PC-3 (cell line): ENCODE measurements at regions not wholly inside any gene's neighbourhood (a gene's known extent, or its start where the extent isn't known, plus 50 kb on each side); places are given as distances from the start of the nearest gene placed in this dataset.

ENCODE experiments used
- ATAC-seq: fragments of 200-7000 bp; cut with Tn5 transposase; 2 replicates; pipeline ENCODE4 v1.9.1; 2020; ENCODE audit warnings: mild to moderate bottlenecking, moderate library complexity
- BruUV-seq: library from RNA; stranded (reverse); fragments of 400-500 nt; replicated peaks from 2 replicates; lab custom pipeline; 2021; lab: Mats Ljungman, UMichigan
- CTCF ChIA-PET: fragments of 300-600 bp; sonication (Branson Sonifier 250); formaldehyde crosslinking; loops from one replicate; lab custom pipeline; 2022; ENCODE audit warnings: antibody characterized with exemption; lab: Charles Lee
- POLR2A ChIA-PET: fragments of 300-600 bp; sonication (Branson Sonifier 250); formaldehyde crosslinking; loops from one replicate; lab custom pipeline; 2022; ENCODE audit warnings: antibody characterized with exemption; ENCODE audit not compliant: unreplicated experiment; lab: Charles Lee
- DNase-seq: peaks from one replicate; pipeline ENCODE4 v3.0.0-alpha.2; 2015
- H2AFZ ChIP-seq: fragments of 300-600 bp; sonication (generic); 2 replicates; pipeline ENCODE4 v1.6.0; 2016; ENCODE audit warnings: antibody characterized with exemption, low read length
- H3F3A ChIP-seq: fragments of 300-600 bp; sonication (generic); one replicate; pipeline ENCODE4 v1.6.0; 2017; ENCODE audit warnings: antibody characterized with exemption, low read length, control low read depth, mild to moderate bottlenecking; ENCODE audit not compliant: unreplicated experiment
- H3K27ac ChIP-seq: fragments of 300-600 bp; sonication (generic); 2 replicates; pipeline ENCODE4 v1.5.1; 2016; ENCODE audit warnings: mild to moderate bottlenecking, low read length
- H3K27me3 ChIP-seq: fragments of 300-600 bp; sonication (generic); 2 replicates; pipeline ENCODE4 v1.6.1; 2016; ENCODE audit warnings: low read length, mixed read lengths
- H3K36me3 ChIP-seq: fragments of 300-600 bp; sonication (generic); 2 replicates; pipeline ENCODE4 v1.6.1; 2016; ENCODE audit warnings: low read depth, mixed run types, low read length, mixed read lengths
- H3K4me1 ChIP-seq: fragments of 300-600 bp; sonication (generic); 2 replicates; pipeline ENCODE4 v1.5.1; 2016; ENCODE audit warnings: low read length; ENCODE audit not compliant: insufficient read depth
- H3K4me2 ChIP-seq: fragments of 300-600 bp; sonication (generic); 2 replicates; pipeline ENCODE4 v1.6.0; 2016; ENCODE audit warnings: low read length
- H3K4me3 ChIP-seq: fragments of 300-600 bp; sonication (generic); 2 replicates; pipeline ENCODE4 v1.5.1; 2016; ENCODE audit warnings: mild to moderate bottlenecking, low read length, mixed read lengths
- H3K79me2 ChIP-seq: fragments of 300-600 bp; sonication (generic); 2 replicates; pipeline ENCODE4 v1.6.1; 2017; ENCODE audit warnings: low read length, mixed read lengths
- H3K9ac ChIP-seq: fragments of 300-600 bp; sonication (generic); 2 replicates; pipeline ENCODE4 v1.6.0; 2016; ENCODE audit warnings: mild to moderate bottlenecking, low read length
- H3K9me2 ChIP-seq: fragments of 300-600 bp; sonication (generic); replicated peaks from 2 replicates; pipeline ENCODE4 v1.6.1; 2016; ENCODE audit warnings: mixed run types, low read length, mixed read lengths
- H3K9me3 ChIP-seq: fragments of 300-600 bp; sonication (generic); 2 replicates; pipeline ENCODE4 v1.6.1; 2016; ENCODE audit warnings: low read length, mixed read lengths
- H4K20me1 ChIP-seq: fragments of 300-600 bp; sonication (generic); 2 replicates; pipeline ENCODE4 v1.6.1; 2016; ENCODE audit warnings: low read length, mixed read lengths
- EZH2 ChIP-seq: fragments of 300-600 bp; sonication (generic); IDR thresholded peaks from one replicate; pipeline ENCODE4 v1.6.1; 2017; ENCODE audit warnings: antibody characterized with exemption, mild to moderate bottlenecking, low read length; ENCODE audit not compliant: unreplicated experiment
- EZH2phosphoT487 ChIP-seq: fragments of 300-600 bp; sonication (generic); IDR thresholded peaks from 2 replicates; pipeline ENCODE4 v1.6.1; 2018; ENCODE audit warnings: mild to moderate bottlenecking, antibody characterized with exemption, low read length, borderline replicate concordance
- intact Hi-C: fragments of 100-400 bp; cut with micrococcal nuclease; formaldehyde crosslinking; loops from 2 replicates; pipeline ENCODE4 v1.9.0; 2023
- TF ChIP-seq, protein P1 (sequence below): fragments of 300-600 bp; sonication (generic); conservative IDR thresholded peaks from 2 replicates; pipeline ENCODE4 v1.5.1; 2017; ENCODE audit warnings: antibody characterized with exemption, low read depth, mild to moderate bottlenecking, low read length

DNA sequence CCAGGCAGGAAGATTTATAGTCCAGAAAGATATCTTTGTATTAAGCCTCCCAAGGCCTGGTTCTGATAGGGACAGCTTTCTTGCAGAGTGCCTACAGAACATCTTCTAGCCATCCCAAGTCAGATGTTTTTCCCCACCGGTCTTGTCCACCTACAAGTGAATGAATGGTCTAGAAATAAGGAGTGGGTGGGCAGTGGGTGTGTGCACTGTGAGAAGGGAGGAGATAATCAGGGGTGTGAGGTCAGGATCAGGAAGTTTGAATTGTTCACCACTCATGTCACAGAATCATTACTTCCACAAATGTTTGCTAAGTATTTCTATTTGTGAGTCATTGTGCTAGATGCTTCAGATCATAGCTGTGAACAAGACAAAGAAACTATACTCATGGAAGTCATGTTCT lies 332.6 kb downstream of the NKX6-1 start:
- Histone ChIP-seq H3K27me3 (0 out of 2 replicates have a peak, but pooled peaks cover 10% of the 10 kb centered on the region), H3K79me2 (no peaks in the 10 kb centered on the region), H4K20me1 (no peaks in the 10 kb centered on the region), H3F3A (no peaks in the 10 kb centered on the region), H3K9me3 (no peaks in the 10 kb centered on the region), H3K4me1 (no peaks in the 10 kb centered on the region), H3K4me2 (no peak overlapping the region), H3K9ac (no peak overlapping the region), H3K27ac (no peak overlapping the region), H3K36me3 (no peaks in the 10 kb centered on the region), H3K9me2 (no peaks in the 10 kb centered on the region), H2AFZ (no peak overlapping the region), H3K4me3 (no peak overlapping the region)
- ChIA-PET CTCF (no interaction called here), POLR2A (no interaction called here)
- ATAC-seq (no peak), DNase-seq (no peak)
- intact Hi-C loops: no loop called here
- no TSS peak for BruUV-seq
- no peak for TF ChIP-seq EZH2phosphoT487
- TF ChIP-seq, protein P1, sequence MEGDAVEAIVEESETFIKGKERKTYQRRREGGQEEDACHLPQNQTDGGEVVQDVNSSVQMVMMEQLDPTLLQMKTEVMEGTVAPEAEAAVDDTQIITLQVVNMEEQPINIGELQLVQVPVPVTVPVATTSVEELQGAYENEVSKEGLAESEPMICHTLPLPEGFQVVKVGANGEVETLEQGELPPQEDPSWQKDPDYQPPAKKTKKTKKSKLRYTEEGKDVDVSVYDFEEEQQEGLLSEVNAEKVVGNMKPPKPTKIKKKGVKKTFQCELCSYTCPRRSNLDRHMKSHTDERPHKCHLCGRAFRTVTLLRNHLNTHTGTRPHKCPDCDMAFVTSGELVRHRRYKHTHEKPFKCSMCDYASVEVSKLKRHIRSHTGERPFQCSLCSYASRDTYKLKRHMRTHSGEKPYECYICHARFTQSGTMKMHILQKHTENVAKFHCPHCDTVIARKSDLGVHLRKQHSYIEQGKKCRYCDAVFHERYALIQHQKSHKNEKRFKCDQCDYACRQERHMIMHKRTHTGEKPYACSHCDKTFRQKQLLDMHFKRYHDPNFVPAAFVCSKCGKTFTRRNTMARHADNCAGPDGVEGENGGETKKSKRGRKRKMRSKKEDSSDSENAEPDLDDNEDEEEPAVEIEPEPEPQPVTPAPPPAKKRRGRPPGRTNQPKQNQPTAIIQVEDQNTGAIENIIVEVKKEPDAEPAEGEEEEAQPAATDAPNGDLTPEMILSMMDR: no peak
- TF ChIP-seq EZH2: no peak

DNA sequence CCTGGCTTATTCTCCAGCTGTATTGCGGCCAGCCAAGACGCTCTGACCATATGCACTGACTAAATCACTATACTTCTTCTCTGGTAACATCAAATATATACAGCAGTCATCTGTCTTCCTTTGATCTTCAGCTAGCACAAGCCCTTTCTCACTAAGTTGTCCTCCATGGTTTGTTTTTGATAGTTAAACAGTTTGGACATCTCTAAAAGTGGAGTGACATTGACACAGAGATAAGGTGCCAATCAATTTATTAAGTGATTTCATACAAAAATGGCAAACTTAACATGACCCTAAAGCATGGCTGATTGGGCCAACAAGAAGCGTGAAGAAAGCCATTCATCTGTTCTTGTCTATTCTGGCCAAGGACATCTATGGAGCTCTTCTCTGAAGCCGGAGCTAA lies 334.9 kb downstream of the NKX6-1 start:
- H3K9me3 ChIP-seq: no peaks in the 10 kb centered on the region
- no peaks in the 10 kb centered on the region for H3K4me1 ChIP-seq
- ATAC-seq (no peak), DNase-seq (no peak)
- no peak overlapping the region for H3K9ac ChIP-seq
- no peak overlapping the region for H2AFZ ChIP-seq
- no peaks in the 10 kb centered on the region for H3K36me3 ChIP-seq
- TF ChIP-seq EZH2phosphoT487: no peak
- no peak for TF ChIP-seq EZH2
- TF ChIP-seq, protein P1: no peak
- H3K4me3 ChIP-seq: no peak overlapping the region
- H3K27ac ChIP-seq: no peak overlapping the region
- no peaks in the 10 kb centered on the region for H4K20me1 ChIP-seq
- no peaks in the 10 kb centered on the region for H3K79me2 ChIP-seq
- H3K27me3 ChIP-seq: peaks cover 27% of the 10 kb centered on the region
- no peaks in the 10 kb centered on the region for H3K9me2 ChIP-seq
- intact Hi-C loops: no loop called here
- H3F3A ChIP-seq: no peaks in the 10 kb centered on the region
- no TSS peak for BruUV-seq
- ChIA-PET POLR2A (no interaction called here), CTCF (no interaction called here)
- H3K4me2 ChIP-seq: no peak overlapping the region

DNA sequence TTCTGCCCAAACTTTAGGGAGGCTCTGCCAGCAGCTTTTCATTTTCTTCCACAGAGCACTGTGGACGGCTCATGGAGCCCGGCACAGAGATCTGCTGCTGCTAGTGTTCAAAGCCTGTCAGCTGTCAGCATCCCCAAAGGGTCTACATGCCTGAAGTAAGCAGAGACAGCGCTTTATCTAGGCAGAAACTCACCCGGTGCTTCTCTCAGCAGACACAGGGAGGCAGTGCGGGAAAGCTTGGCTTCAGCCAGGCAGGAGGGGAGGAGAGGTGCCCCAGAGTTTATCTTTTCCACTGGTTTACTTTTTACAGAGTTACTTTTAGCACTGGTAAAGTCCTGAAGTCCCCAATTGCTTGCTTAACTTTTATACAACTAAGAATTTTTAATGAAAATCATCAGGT lies 339.3 kb downstream of the NKX6-1 start:
- BruUV-seq: no TSS peak
- peak; percentile 45 for DNase-seq

More for the DNA sequence above, 339.3 kb downstream of the NKX6-1 start:
- H3K27ac ChIP-seq: no peak overlapping the region
- H3K4me2 ChIP-seq: no peak overlapping the region
- no peaks in the 10 kb centered on the region for H3F3A ChIP-seq
- H3K9ac ChIP-seq: no peak overlapping the region
- ChIA-PET POLR2A (no interaction called here), CTCF (interaction anchor here (0.6 kb wide), 1 partner anchor 282 kb away, joined by 6 read pairs; no protein-coding TSS in a partner anchor)
- H2AFZ ChIP-seq: no peak overlapping the region
- no peaks in the 10 kb centered on the region for H3K36me3 ChIP-seq
- H3K9me3 ChIP-seq: no peaks in the 10 kb centered on the region
- no peaks in the 10 kb centered on the region for H3K9me2 ChIP-seq
- ATAC-seq: no peak
- H3K79me2 ChIP-seq: no peaks in the 10 kb centered on the region
- peaks cover 47% of the 10 kb centered on the region for H3K27me3 ChIP-seq
- TF ChIP-seq, protein P1: peak; percentile 53
- no peak for TF ChIP-seq EZH2
- intact Hi-C loops: loop anchor here (10.0 kb wide), 1 partner anchor 95 kb away; no protein-coding TSS in a partner anchor
- H3K4me1 ChIP-seq: no peaks in the 10 kb centered on the region
- H4K20me1 ChIP-seq: no peaks in the 10 kb centered on the region
- H3K4me3 ChIP-seq: no peak overlapping the region
